Naive thymus-derived CD4-positive, alpha-beta T cell (primary cell): ENCODE measurements at regions not wholly inside any gene's neighbourhood (a gene's known extent, or its start where the extent isn't known, plus 50 kb on each side); places are given as distances from the start of the nearest gene placed in this dataset.

ENCODE experiments used
- ATAC-seq: fragments of 150-1000 bp; cut with Tn5 transposase; 2 replicates; pipeline ENCODE4 v1.10.0; 2021; ENCODE audit warnings: mild to moderate bottlenecking, moderate library complexity
- CTCF ChIA-PET: fragments of 350-600 bp; sonication (Branson Sonifier 250); formaldehyde crosslinking; loops from one replicate; lab custom pipeline; 2021; ENCODE audit warnings: antibody characterized with exemption; lab: Charles Lee
- POLR2A ChIA-PET: fragments of 350-600 bp; sonication (Branson Sonifier 250); formaldehyde crosslinking; loops from one replicate; lab custom pipeline; 2021; ENCODE audit warnings: antibody characterized with exemption, inconsistent platforms; lab: Charles Lee
- DNase-seq, 9 donors: peaks; one replicate each; pipeline versions ENCODE4 v3.0.0 to v3.0.0-alpha.2; 2020 to 2022; ENCODE audit warnings: mixed read lengths in 1 of 9
- H3K27ac ChIP-seq: one replicate; pipeline ENCODE4 v1.7.0; 2013; ENCODE audit warnings: mild to moderate bottlenecking, low read depth, low read length, moderate library complexity
- H3K27me3 ChIP-seq, 2 donors: one replicate each; pipeline ENCODE4 v1.7.0; 2013; ENCODE audit warnings: low read length in 2 of 2, mild to moderate bottlenecking in 2 of 2, moderate library complexity in 2 of 2; ENCODE audit not compliant: control insufficient read depth in 2 of 2, insufficient read depth in 2 of 2
- H3K36me3 ChIP-seq, 3 experiments: 1 replicate in 2 of 3; 2 replicates in 1 of 3; pipeline ENCODE4 v1.7.0; 2013; ENCODE audit warnings: low read length in 3 of 3, mild to moderate bottlenecking in 3 of 3, moderate library complexity in 1 of 3; ENCODE audit not compliant: insufficient read depth in 3 of 3, control insufficient read depth in 2 of 3
- H3K4me1 ChIP-seq, 2 donors: one replicate each; pipeline ENCODE4 v1.7.0; 2013; ENCODE audit warnings: low read length in 2 of 2, mild to moderate bottlenecking in 2 of 2, moderate library complexity in 1 of 2; ENCODE audit not compliant: control insufficient read depth in 2 of 2, insufficient read depth in 2 of 2
- H3K4me3 ChIP-seq: 2 replicates; pipeline ENCODE4 v1.7.0; 2013; ENCODE audit warnings: mild to moderate bottlenecking, low read length
- H3K9me3 ChIP-seq, 3 experiments: 1 replicate in 2 of 3; 2 replicates in 1 of 3; pipeline ENCODE4 v1.7.0; 2013; ENCODE audit warnings: low read length in 3 of 3; ENCODE audit not compliant: control insufficient read depth in 2 of 3
- H3K27ac Mint-ChIP-seq, 9 donors: one replicate each; pipeline ENCODE4 v1.8.0; 2020 to 2022; ENCODE audit warnings: mixed read lengths in 9 of 9, mild to moderate bottlenecking in 8 of 9, moderate library complexity in 5 of 9, inconsistent platforms in 2 of 9
- H3K27me3 Mint-ChIP-seq, 5 donors: one replicate each; pipeline ENCODE4 v1.8.0; 2021 to 2022; ENCODE audit warnings: mixed read lengths in 5 of 5, mild to moderate bottlenecking in 1 of 5
- H3K36me3 Mint-ChIP-seq, 5 donors: one replicate each; pipeline ENCODE4 v1.8.0; 2020 to 2022; ENCODE audit warnings: mixed read lengths in 5 of 5, mild to moderate bottlenecking in 3 of 5, inconsistent platforms in 1 of 5
- H3K4me1 Mint-ChIP-seq, 7 donors: one replicate each; pipeline ENCODE4 v1.8.0; 2020 to 2022; ENCODE audit warnings: mixed read lengths in 7 of 7, mild to moderate bottlenecking in 3 of 7, inconsistent platforms in 1 of 7
- H3K4me3 Mint-ChIP-seq, 10 donors: one replicate each; pipeline ENCODE4 v1.8.0; 2020 to 2022; ENCODE audit warnings: mild to moderate bottlenecking in 10 of 10, mixed read lengths in 10 of 10, moderate library complexity in 6 of 10, inconsistent platforms in 2 of 10
- H3K9me3 Mint-ChIP-seq, 11 donors: one replicate each; pipeline ENCODE4 v1.8.0; 2020 to 2022; ENCODE audit warnings: mixed read lengths in 11 of 11, mild to moderate bottlenecking in 4 of 11, inconsistent platforms in 1 of 11, moderate library complexity in 1 of 11
- intact Hi-C, 2 donors: fragments of 100-400 bp; cut with micrococcal nuclease; formaldehyde crosslinking; loops; one replicate each; pipeline ENCODE4 v1.15.1; 2023

GRCh38 chr6:132089173-132089572 is 138.0 kb upstream of the CCN2 start:
- Mint-ChIP-seq H3K9me3 (peaks cover 0 to 18% (median 0%) of the 10 kb centered on the region in 11 donors), H3K4me3 (no peak overlapping the region), H3K4me1 (no peaks in the 10 kb centered on the region), H3K27me3 (no peaks in the 10 kb centered on the region), H3K27ac (no peak overlapping the region), H3K36me3 (no peaks in the 10 kb centered on the region)
- ATAC-seq, result no peak
- no peak overlapping the region for H3K4me3 ChIP-seq
- CTCF ChIA-PET, result no interaction called here
- peaks cover 0 to 5% (median 0%) of the 10 kb centered on the region in 3 experiments for H3K9me3 ChIP-seq
- H3K36me3 ChIP-seq, result no peaks in the 10 kb centered on the region
- no peak overlapping the region for H3K27ac ChIP-seq
- DNase-seq, result no peak
- no peaks in the 10 kb centered on the region for H3K4me1 ChIP-seq
- H3K27me3 ChIP-seq, result no peaks in the 10 kb centered on the region
- intact Hi-C loops, result no loop called here
- POLR2A ChIA-PET, result no interaction called here

- H3K27me3 ChIP-seq, result no peaks in the 10 kb centered on the region
- H3K4me1 ChIP-seq, result no peaks in the 10 kb centered on the region
- no peaks in the 10 kb centered on the region for H3K36me3 ChIP-seq
- no peak overlapping the region for H3K4me3 ChIP-seq
- Mint-ChIP-seq H3K27ac (no peak overlapping the region), H3K27me3 (no peaks in the 10 kb centered on the region), H3K4me1 (no peaks in the 10 kb centered on the region), H3K9me3 (peaks cover 0 to 18% (median 0%) of the 10 kb centered on the region in 11 donors), H3K4me3 (no peak overlapping the region), H3K36me3 (no peaks in the 10 kb centered on the region)
- intact Hi-C loops, result no loop called here
- H3K27ac ChIP-seq, result no peak overlapping the region
- CTCF ChIA-PET, result no interaction called here
- ATAC-seq (no peak), DNase-seq (no peak)
- POLR2A ChIA-PET, result no interaction called here
- H3K9me3 ChIP-seq, result peaks cover 0 to 5% (median 0%) of the 10 kb centered on the region in 3 experiments
Measured at GRCh38 chr6:132088150-132088549, 137.0 kb upstream of the CCN2 start.

GRCh38 chr6:132087391-132087790 is 136.2 kb upstream of the CCN2 start:
- H3K27me3 Mint-ChIP-seq, result peaks cover 0 to 2% (median 0%) of the 10 kb centered on the region in 5 donors
- no peaks in the 10 kb centered on the region for H3K36me3 Mint-ChIP-seq
- no peak overlapping the region for H3K27ac Mint-ChIP-seq
- DNase-seq (no peak), ATAC-seq (no peak)
- no peaks in the 10 kb centered on the region for H3K4me1 ChIP-seq
- H3K4me3 Mint-ChIP-seq, result no peak overlapping the region
- no peaks in the 10 kb centered on the region for H3K4me1 Mint-ChIP-seq
- ChIA-PET POLR2A (no interaction called here), CTCF (no interaction called here)
- H3K27ac ChIP-seq, result no peak overlapping the region
- peaks cover 0 to 5% (median 0%) of the 10 kb centered on the region in 3 experiments for H3K9me3 ChIP-seq
- H3K9me3 Mint-ChIP-seq, result peaks cover 0 to 18% (median 0%) of the 10 kb centered on the region in 11 donors
- no peaks in the 10 kb centered on the region for H3K27me3 ChIP-seq
- H3K36me3 ChIP-seq, result no peaks in the 10 kb centered on the region
- intact Hi-C loops, result no loop called here
- H3K4me3 ChIP-seq, result no peak overlapping the region

GRCh38 chr6:132085731-132086130 is 134.6 kb upstream of the CCN2 start:
- Histone ChIP-seq H3K36me3 (no peaks in the 10 kb centered on the region), H3K27ac (no peak overlapping the region), H3K9me3 (peaks cover 0 to 5% (median 0%) of the 10 kb centered on the region in 3 experiments), H3K4me3 (no peak overlapping the region), H3K27me3 (no peaks in the 10 kb centered on the region), H3K4me1 (no peaks in the 10 kb centered on the region)
- ChIA-PET CTCF (no interaction called here), POLR2A (no interaction called here)
- ATAC-seq (no peak), DNase-seq (no peak)
- intact Hi-C loops, result no loop called here
- H3K36me3 Mint-ChIP-seq, result no peaks in the 10 kb centered on the region
- no peaks in the 10 kb centered on the region for H3K4me1 Mint-ChIP-seq
- H3K4me3 Mint-ChIP-seq, result no peak overlapping the region
- H3K9me3 Mint-ChIP-seq, result peaks cover 0 to 8% (median 0%) of the 10 kb centered on the region in 11 donors
- H3K27ac Mint-ChIP-seq, result no peak overlapping the region
- H3K27me3 Mint-ChIP-seq, result peaks cover 0 to 5% (median 0%) of the 10 kb centered on the region in 5 donors

GRCh38 chr6:132084811-132085509 is 133.8 kb upstream of the CCN2 start:
- Histone ChIP-seq H3K27me3 (no peaks in the 10 kb centered on the region), H3K9me3 (peaks cover 0 to 5% (median 0%) of the 10 kb centered on the region in 3 experiments), H3K27ac (no peak overlapping the region), H3K4me1 (no peaks in the 10 kb centered on the region), H3K36me3 (no peaks in the 10 kb centered on the region), H3K4me3 (no peak overlapping the region)
- DNase-seq (no peak), ATAC-seq (no peak)
- CTCF ChIA-PET, result no interaction called here
- intact Hi-C loops, result no loop called here
- peaks cover 0 to 4% (median 0%) of the 10 kb centered on the region in 11 donors for H3K9me3 Mint-ChIP-seq
- peaks cover 0 to 5% (median 0%) of the 10 kb centered on the region in 5 donors for H3K27me3 Mint-ChIP-seq
- H3K27ac Mint-ChIP-seq, result no peak overlapping the region
- no peaks in the 10 kb centered on the region for H3K4me1 Mint-ChIP-seq
- no peaks in the 10 kb centered on the region for H3K36me3 Mint-ChIP-seq
- POLR2A ChIA-PET, result no interaction called here
- H3K4me3 Mint-ChIP-seq, result no peak overlapping the region

GRCh38 chr6:132082421-132082820 is 131.2 kb upstream of the CCN2 start:
- no peaks in the 10 kb centered on the region for H3K4me1 Mint-ChIP-seq
- no peaks in the 10 kb centered on the region for H3K36me3 ChIP-seq
- H3K27me3 Mint-ChIP-seq, result peaks cover 0 to 5% (median 0%) of the 10 kb centered on the region in 5 donors
- no peaks in the 10 kb centered on the region for H3K9me3 ChIP-seq
- H3K27ac Mint-ChIP-seq, result no peak overlapping the region
- H3K27ac ChIP-seq, result no peak overlapping the region
- H3K4me3 Mint-ChIP-seq, result no peak overlapping the region
- no peak for DNase-seq
- H3K4me3 ChIP-seq, result no peak overlapping the region
- H3K9me3 Mint-ChIP-seq, result peaks cover 0 to 3% (median 0%) of the 10 kb centered on the region in 11 donors
- ATAC-seq, result no peak
- H3K27me3 ChIP-seq, result no peaks in the 10 kb centered on the region
- intact Hi-C loops, result no loop called here
- H3K4me1 ChIP-seq, result no peaks in the 10 kb centered on the region
- ChIA-PET POLR2A (no interaction called here), CTCF (no interaction called here)
- no peaks in the 10 kb centered on the region for H3K36me3 Mint-ChIP-seq

GRCh38 chr6:132081338-132081737 is 130.2 kb upstream of the CCN2 start:
- H3K27ac ChIP-seq, result no peak overlapping the region
- H3K36me3 ChIP-seq, result no peaks in the 10 kb centered on the region
- Mint-ChIP-seq H3K9me3 (peaks cover 0 to 3% (median 0%) of the 10 kb centered on the region in 11 donors), H3K27ac (no peak overlapping the region), H3K4me1 (no peaks in the 10 kb centered on the region), H3K27me3 (peaks cover 0 to 10% (median 0%) of the 10 kb centered on the region in 5 donors), H3K36me3 (no peaks in the 10 kb centered on the region), H3K4me3 (no peak overlapping the region)
- H3K4me3 ChIP-seq, result no peak overlapping the region
- ChIA-PET CTCF (no interaction called here), POLR2A (no interaction called here)
- H3K27me3 ChIP-seq, result no peaks in the 10 kb centered on the region
- H3K9me3 ChIP-seq, result no peaks in the 10 kb centered on the region
- ATAC-seq, result no peak
- intact Hi-C loops, result no loop called here
- no peaks in the 10 kb centered on the region for H3K4me1 ChIP-seq
- DNase-seq, result no peak
